ENCODE measurements at regions not wholly inside any gene's neighbourhood (a gene's known extent, or its start where the extent isn't known, plus 50 kb on each side); places are given as distances from the start of the nearest gene placed in this dataset.
"Not testable (repeated sequence)": the region's sequence is repeated elsewhere in the genome, so short reads cannot be mapped to it uniquely, and the experiment has no call there.

DNA sequence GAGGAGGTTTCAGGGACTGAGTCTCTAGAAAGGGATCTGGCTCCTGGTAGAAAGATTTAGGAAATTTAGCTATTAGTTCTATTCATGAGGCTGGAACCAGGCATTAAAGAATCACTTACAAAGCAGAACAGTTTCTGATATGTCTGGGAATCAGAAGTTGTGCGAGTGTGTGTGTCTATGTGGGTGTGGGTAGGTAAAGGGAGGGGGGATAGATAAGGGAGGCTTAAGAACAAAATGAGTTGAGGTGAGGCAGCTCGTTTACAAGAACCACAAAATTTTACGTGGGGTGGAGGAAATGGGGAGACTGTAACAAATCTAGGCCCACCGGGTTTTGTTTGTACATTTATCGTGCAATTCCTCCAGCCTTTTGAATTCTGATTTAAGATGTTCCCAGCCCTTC is 90.7 kb downstream of the SAMD9 start:
- no peak overlapping the region for H3K4me3 ChIP-seq
- H3K27ac ChIP-seq: no peak overlapping the region
- no peaks in the 10 kb centered on the region for H3K36me3 ChIP-seq (ENCODE audit: low read depth, missing control alignments)
- no peak for DNase-seq
- intact Hi-C loops (cut with DNase I; ENCODE audit: low total_unique reads): no loop called here
- whole genome bisulfite sequencing, 2 donors: 68 to 74% methylated on average over 5 of the region's 5 CpGs
- H3K4me1 ChIP-seq: no peaks in the 10 kb centered on the region
- H3K9me3 ChIP-seq: no peaks in the 10 kb centered on the region
- TF ChIP-seq, protein P1, sequence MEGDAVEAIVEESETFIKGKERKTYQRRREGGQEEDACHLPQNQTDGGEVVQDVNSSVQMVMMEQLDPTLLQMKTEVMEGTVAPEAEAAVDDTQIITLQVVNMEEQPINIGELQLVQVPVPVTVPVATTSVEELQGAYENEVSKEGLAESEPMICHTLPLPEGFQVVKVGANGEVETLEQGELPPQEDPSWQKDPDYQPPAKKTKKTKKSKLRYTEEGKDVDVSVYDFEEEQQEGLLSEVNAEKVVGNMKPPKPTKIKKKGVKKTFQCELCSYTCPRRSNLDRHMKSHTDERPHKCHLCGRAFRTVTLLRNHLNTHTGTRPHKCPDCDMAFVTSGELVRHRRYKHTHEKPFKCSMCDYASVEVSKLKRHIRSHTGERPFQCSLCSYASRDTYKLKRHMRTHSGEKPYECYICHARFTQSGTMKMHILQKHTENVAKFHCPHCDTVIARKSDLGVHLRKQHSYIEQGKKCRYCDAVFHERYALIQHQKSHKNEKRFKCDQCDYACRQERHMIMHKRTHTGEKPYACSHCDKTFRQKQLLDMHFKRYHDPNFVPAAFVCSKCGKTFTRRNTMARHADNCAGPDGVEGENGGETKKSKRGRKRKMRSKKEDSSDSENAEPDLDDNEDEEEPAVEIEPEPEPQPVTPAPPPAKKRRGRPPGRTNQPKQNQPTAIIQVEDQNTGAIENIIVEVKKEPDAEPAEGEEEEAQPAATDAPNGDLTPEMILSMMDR (IDR thresholded peaks at IDR 0.05): no peak
- no peak for TF ChIP-seq POLR2A (IDR thresholded peaks at IDR 0.05)
- H3K27me3 ChIP-seq: no peaks in the 10 kb centered on the region

GRCh38 chr7:93026425-93026824 is 91.4 kb downstream of the SAMD9 start:
- Histone ChIP-seq H3K4me3 (no peak overlapping the region), H3K27ac (no peak overlapping the region), H3K36me3 (ENCODE audit: low read depth, missing control alignments) (no peaks in the 10 kb centered on the region), H3K4me1 (no peaks in the 10 kb centered on the region), H3K9me3 (no peaks in the 10 kb centered on the region), H3K27me3 (no peaks in the 10 kb centered on the region)
- 69 to 72% methylated on average over 3 of the region's 3 CpGs for WGBS, 2 donors
- intact Hi-C loops (cut with DNase I; ENCODE audit: low total_unique reads): no loop called here
- TF ChIP-seq, protein P1 (IDR thresholded peaks at IDR 0.05): no peak
- no peak for TF ChIP-seq POLR2A (IDR thresholded peaks at IDR 0.05)
- DNase-seq: no peak

DNA sequence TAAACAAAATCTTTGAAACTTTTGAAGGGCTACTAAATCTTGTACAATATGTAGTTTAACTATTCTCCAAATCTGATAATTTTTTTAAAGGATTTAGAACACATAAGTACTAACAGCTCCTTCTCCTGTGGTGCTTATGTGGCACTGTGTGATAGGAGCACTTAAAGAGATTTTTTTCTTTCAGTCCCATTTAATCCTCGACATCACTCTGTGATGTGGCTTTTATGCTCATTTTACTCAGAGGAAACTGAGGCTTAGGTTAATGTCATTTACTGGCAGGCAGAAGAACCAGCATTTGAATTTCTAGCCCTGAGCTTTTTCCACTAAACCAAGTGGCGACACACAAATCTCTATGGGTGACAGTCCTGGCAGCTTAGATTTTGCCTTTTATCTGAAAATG is 92.4 kb downstream of the SAMD9 start:
- no peaks in the 10 kb centered on the region for H3K4me1 ChIP-seq
- TF ChIP-seq, protein P1 (IDR thresholded peaks at IDR 0.05): no peak
- no peak for TF ChIP-seq POLR2A (IDR thresholded peaks at IDR 0.05)
- H3K36me3 ChIP-seq (ENCODE audit: low read depth, missing control alignments): no peaks in the 10 kb centered on the region
- H3K27me3 ChIP-seq: no peaks in the 10 kb centered on the region
- no peaks in the 10 kb centered on the region for H3K9me3 ChIP-seq
- no peak overlapping the region for H3K27ac ChIP-seq
- 86 to 90% methylated on average over 2 of the region's 2 CpGs for WGBS, 2 donors
- intact Hi-C loops (cut with DNase I; ENCODE audit: low total_unique reads): no loop called here
- DNase-seq: no peak
- H3K4me3 ChIP-seq: no peak overlapping the region

- H3K9me3 ChIP-seq; intact Hi-C loops (cut with DNase I; ENCODE audit: low total_unique reads); H3K27me3 ChIP-seq; H3K4me1 ChIP-seq; DNase-seq; H3K27ac ChIP-seq; H3K36me3 ChIP-seq (ENCODE audit: low read depth, missing control alignments); H3K4me3 ChIP-seq: not testable (repeated sequence)
- WGBS, 2 donors: 87 to 96% methylated on average over 6 of the region's 6 CpGs
Observed at GRCh38 chr7:93022931-93023478, 94.8 kb downstream of the SAMD9 start.

GRCh38 chr7:93021748-93022147 is 96.0 kb downstream of the SAMD9 start:
- no peak overlapping the region for H3K4me3 ChIP-seq
- H3K36me3 ChIP-seq (ENCODE audit: low read depth, missing control alignments): no peaks in the 10 kb centered on the region
- no peak overlapping the region for H3K27ac ChIP-seq
- H3K9me3 ChIP-seq: no peaks in the 10 kb centered on the region
- H3K27me3 ChIP-seq: no peaks in the 10 kb centered on the region
- H3K4me1 ChIP-seq: no peaks in the 10 kb centered on the region
- no peak for DNase-seq
- TF ChIP-seq, protein P1 (IDR thresholded peaks at IDR 0.05): no peak
- no peak for TF ChIP-seq POLR2A (IDR thresholded peaks at IDR 0.05)
- intact Hi-C loops (cut with DNase I; ENCODE audit: low total_unique reads): no loop called here
- 91 to 100% methylated on average over 2 of the region's 2 CpGs for WGBS, 2 donors

Measured in testis (tissue), 2 donors.